Smooth muscle cell (in vitro differentiated cells): ENCODE measurements at regions not wholly inside any gene's neighbourhood (a gene's known extent, or its start where the extent isn't known, plus 50 kb on each side); places are given as distances from the start of the nearest gene placed in this dataset.

Experiments
- DNase-seq: peaks from one replicate; lab custom pipeline; 2025; ENCODE audit not compliant: unreplicated experiment; lab: John Stamatoyannopoulos, UW
- H2AFZ ChIP-seq: fragments of 200-600 bp; sonication (generic); 2 replicates; pipeline ENCODE4 v1.6.0; 2016; ENCODE audit warnings: antibody characterized with exemption, low read depth, mild to moderate bottlenecking
- H3F3A ChIP-seq: fragments of 200-600 bp; sonication (generic); 2 replicates; pipeline ENCODE4 v1.6.0; 2017; ENCODE audit warnings: antibody characterized with exemption, low read depth
- H3K27ac ChIP-seq: fragments of 200-600 bp; sonication (generic); 2 replicates; pipeline ENCODE4 v1.5.1; 2016; ENCODE audit warnings: low read depth, mild to moderate bottlenecking
- H3K27me3 ChIP-seq: fragments of 200-600 bp; sonication (generic); 2 replicates; pipeline ENCODE4 v1.6.1; 2016; ENCODE audit warnings: low read depth, mild to moderate bottlenecking
- H3K36me3 ChIP-seq: fragments of 200-600 bp; sonication (generic); 2 replicates; pipeline ENCODE4 v1.5.1; 2016; ENCODE audit warnings: low read depth
- H3K4me1 ChIP-seq: fragments of 200-600 bp; sonication (generic); 2 replicates; pipeline ENCODE4 v1.5.1; 2016; ENCODE audit warnings: low read depth
- H3K4me2 ChIP-seq: fragments of 200-600 bp; sonication (generic); 2 replicates; pipeline ENCODE4 v1.6.0; 2016; ENCODE audit warnings: mild to moderate bottlenecking
- H3K4me3 ChIP-seq: fragments of 200-600 bp; sonication (generic); 2 replicates; pipeline ENCODE4 v1.5.1; 2016; ENCODE audit warnings: mild to moderate bottlenecking
- H3K79me2 ChIP-seq: fragments of 200-600 bp; sonication (generic); 2 replicates; pipeline ENCODE4 v1.6.0; 2016; ENCODE audit warnings: low read depth, mild to moderate bottlenecking
- H3K9ac ChIP-seq: fragments of 200-600 bp; sonication (generic); 2 replicates; pipeline ENCODE4 v1.6.0; 2016; ENCODE audit warnings: low read depth
- H3K9me3 ChIP-seq: fragments of 200-600 bp; sonication (generic); replicated peaks from 2 replicates; pipeline ENCODE4 v1.5.1; 2016; ENCODE audit warnings: low read depth
- H4K20me1 ChIP-seq: fragments of 200-600 bp; sonication (generic); 2 replicates; pipeline ENCODE4 v1.6.0; 2016; ENCODE audit warnings: low read depth
- CTCF ChIP-seq: fragments of 200-600 bp; sonication (generic); IDR thresholded peaks from 2 replicates; pipeline ENCODE4 v1.5.1; 2017; ENCODE audit warnings: borderline replicate concordance, mild to moderate bottlenecking, antibody characterized with exemption; ENCODE audit not compliant: insufficient read depth, poor library complexity, severe bottlenecking
- WGBS: methylation state at CpG from one replicate; pipeline ENCODE4 v1.1.7; 2016; ENCODE audit warnings: low lambda C conversion rate; 5-methylcytosine and 5-hydroxymethylcytosine counted together

- Histone ChIP-seq H2AFZ (no peak overlapping the region), H3F3A (no peaks in the 10 kb centered on the region), H3K9me3 (no peaks in the 10 kb centered on the region), H3K36me3 (no peaks in the 10 kb centered on the region), H3K27me3 (peaks cover 53% of the 10 kb centered on the region), H3K4me2 (no peak overlapping the region), H3K9ac (no peak overlapping the region), H4K20me1 (no peaks in the 10 kb centered on the region), H3K4me3 (no peak overlapping the region), H3K79me2 (no peaks in the 10 kb centered on the region), H3K27ac (no peak overlapping the region), H3K4me1 (peaks cover 5% of the 10 kb centered on the region)
- DNase-seq, result no peak
- WGBS, result 87% methylated on average over 13 of the region's 13 CpGs
- no peak for TF ChIP-seq CTCF
These were observed 75.3 kb upstream of the IGSF21 start for GRCh38 chr1:18032172-18032859.

GRCh38 chr1:18035145-18035544 lies 72.5 kb upstream of the IGSF21 start:
- Histone ChIP-seq H3K27me3 (peaks cover 44% of the 10 kb centered on the region), H4K20me1 (no peaks in the 10 kb centered on the region), H3K4me3 (no peak overlapping the region), H3K4me1 (peaks cover 5% of the 10 kb centered on the region), H3K9me3 (no peaks in the 10 kb centered on the region), H3K9ac (no peak overlapping the region), H3K36me3 (no peaks in the 10 kb centered on the region), H3K27ac (no peak overlapping the region), H3K4me2 (no peak overlapping the region), H2AFZ (no peak overlapping the region), H3K79me2 (no peaks in the 10 kb centered on the region), H3F3A (no peaks in the 10 kb centered on the region)
- TF ChIP-seq CTCF, result no peak
- 77% methylated on average over 3 of the region's 3 CpGs for WGBS
- no peak for DNase-seq

GRCh38 chr1:18037651-18038050 lies 69.9 kb upstream of the IGSF21 start:
- Histone ChIP-seq H3K27me3 (peaks cover 34% of the 10 kb centered on the region), H3K9ac (no peak overlapping the region), H3K4me1 (peaks cover 4% of the 10 kb centered on the region), H4K20me1 (no peaks in the 10 kb centered on the region), H3K9me3 (no peaks in the 10 kb centered on the region), H3F3A (no peaks in the 10 kb centered on the region), H3K4me2 (no peak overlapping the region), H3K79me2 (no peaks in the 10 kb centered on the region), H3K27ac (no peak overlapping the region), H3K4me3 (no peak overlapping the region), H3K36me3 (no peaks in the 10 kb centered on the region), H2AFZ (no peak overlapping the region)
- DNase-seq, result no peak
- WGBS, result 81% methylated on average over 1 of the region's 1 CpG
- no peak for TF ChIP-seq CTCF

- H3K9ac ChIP-seq, result no peak overlapping the region
- H4K20me1 ChIP-seq, result no peaks in the 10 kb centered on the region
- WGBS, result 80% methylated on average over 4 of the region's 4 CpGs
- H3K27me3 ChIP-seq, result peaks cover 30% of the 10 kb centered on the region
- no peaks in the 10 kb centered on the region for H3K79me2 ChIP-seq
- no peaks in the 10 kb centered on the region for H3F3A ChIP-seq
- no peaks in the 10 kb centered on the region for H3K9me3 ChIP-seq
- TF ChIP-seq CTCF, result no peak
- H3K27ac ChIP-seq, result no peak overlapping the region
- no peaks in the 10 kb centered on the region for H3K4me1 ChIP-seq
- DNase-seq, result no peak
- no peak overlapping the region for H3K4me3 ChIP-seq
- no peaks in the 10 kb centered on the region for H3K36me3 ChIP-seq
- no peak overlapping the region for H2AFZ ChIP-seq
- H3K4me2 ChIP-seq, result no peak overlapping the region
These were observed 69.5 kb upstream of the IGSF21 start for GRCh38 chr1:18038051-18038450.
